HCT116 (cell line): ENCODE measurements at regions not wholly inside any gene's neighbourhood (a gene's known extent, or its start where the extent isn't known, plus 50 kb on each side); places are given as distances from the start of the nearest gene placed in this dataset.

ENCODE experiments used
- ATAC-seq: fragments of 200-7000 bp; cut with Tn5 transposase; 2 replicates; pipeline ENCODE4 v1.9.1; 2020; ENCODE audit warnings: mild to moderate bottlenecking, moderate library complexity
- BruUV-seq: library from RNA; stranded (reverse); fragments of 400-500 nt; replicated peaks from 2 replicates; lab custom pipeline; 2021; lab: Mats Ljungman, UMichigan
- CTCF ChIA-PET: fragments of 300-600 bp; sonication (Branson Sonifier 250); formaldehyde crosslinking; loops from one replicate; lab custom pipeline; 2021; ENCODE audit warnings: antibody characterized with exemption; lab: Charles Lee
- POLR2A ChIA-PET: fragments of 300-600, 350-600 bp; sonication (Branson Sonifier 250); formaldehyde crosslinking; loops from one replicate; lab custom pipeline; 2021; ENCODE audit warnings: antibody characterized with exemption; lab: Charles Lee
- RAD21 ChIA-PET, 2 experiments: fragments of 300-600 bp; sonication (Branson Sonifier 250); formaldehyde crosslinking; loops; one replicate each; lab custom pipeline; 2023; ENCODE audit warnings: low total read pairs in 2 of 2; ENCODE audit not compliant: uncharacterized antibody in 2 of 2, unreplicated experiment in 2 of 2, low non-redundant PET in 1 of 2; lab: Charles Lee
- DNase-seq: peaks from one replicate; pipeline ENCODE4 v3.0.0-alpha.2; 2010; ENCODE audit warnings: low read depth, low spot score
- H2AFZ ChIP-seq: fragments of 200-600 bp; shearing (Covaris generic), sonication (generic); 2 replicates; pipeline ENCODE4 v1.6.1; 2017; ENCODE audit warnings: low read depth, mixed run types, mixed read lengths, antibody characterized with exemption, low read length; ENCODE audit not compliant: poor library complexity, severe bottlenecking
- H3K27ac ChIP-seq: 2 replicates; pipeline ENCODE4 v1.5.1; 2012; ENCODE audit warnings: low read depth, low read length
- H3K27me3 ChIP-seq: fragments of 200-600 bp; sonication (generic); 2 replicates; pipeline ENCODE4 v1.6.1; 2016; ENCODE audit warnings: mixed run types, low read length, mixed read lengths; ENCODE audit not compliant: insufficient read depth
- H3K36me3 ChIP-seq, 2 experiments: fragments of 200-500 bp in 1 of 2; fragments of 200-600 bp in 1 of 2; sonication (Bioruptor generic) in 1 of 2; sonication (generic) in 1 of 2; 2 replicates each; pipeline versions ENCODE4 v1.5.1 to v1.6.1; 2014 to 2016; ENCODE audit warnings: low read length in 2 of 2, inconsistent platforms in 1 of 2, mixed read lengths in 1 of 2, mixed run types in 1 of 2; ENCODE audit not compliant: insufficient read depth in 2 of 2, control insufficient read depth in 1 of 2
- H3K4me1 ChIP-seq, 2 experiments: fragments of 200-600 bp in 1 of 2; sonication (generic) in 1 of 2; 2 replicates each; pipeline versions ENCODE4 v1.5.1 to v1.6.1; 2012 to 2017; ENCODE audit warnings: low read length in 2 of 2, inconsistent platforms in 1 of 2, mild to moderate bottlenecking in 1 of 2, mixed read lengths in 1 of 2, mixed run types in 1 of 2, moderate library complexity in 1 of 2; ENCODE audit not compliant: insufficient read depth in 2 of 2, control insufficient read depth in 1 of 2
- H3K4me2 ChIP-seq: fragments of 200-600 bp; sonication (generic); 2 replicates; pipeline ENCODE4 v1.6.1; 2017; ENCODE audit warnings: mixed run types, low read length, mixed read lengths
- H3K4me3 ChIP-seq, 2 experiments: fragments of 200-600 bp in 1 of 2; sonication (generic) in 1 of 2; replicated peaks in 1 of 2; 2 replicates each; pipeline ENCODE4 v1.5.1; 2011 to 2016; ENCODE audit warnings: low read length in 2 of 2, control low read depth in 1 of 2, low read depth in 1 of 2, mild to moderate bottlenecking in 1 of 2, mixed read lengths in 1 of 2, mixed run types in 1 of 2
- H3K79me2 ChIP-seq: fragments of 200-600 bp; sonication (generic); 2 replicates; pipeline ENCODE4 v1.6.1; 2017; ENCODE audit warnings: mild to moderate bottlenecking, mixed run types, low read length, moderate library complexity, mixed read lengths; ENCODE audit not compliant: insufficient read depth
- H3K9ac ChIP-seq: fragments of 200-600 bp; sonication (generic); 2 replicates; pipeline ENCODE4 v1.6.1; 2016; ENCODE audit warnings: low read length, mixed read lengths
- H3K9me2 ChIP-seq: fragments of 200-600 bp; sonication (generic), shearing (Covaris generic); 2 replicates; pipeline ENCODE4 v1.6.1; 2017; ENCODE audit warnings: mixed run types, mild to moderate bottlenecking, moderate library complexity; ENCODE audit not compliant: insufficient read depth
- H3K9me3 ChIP-seq, 2 experiments: fragments of 200-500 bp in 1 of 2; fragments of 200-600 bp in 1 of 2; sonication (Bioruptor generic) in 1 of 2; sonication (generic) in 1 of 2; 2 replicates each; pipeline ENCODE4 v1.6.1; 2014 to 2017; ENCODE audit warnings: low read length in 2 of 2, mixed read lengths in 2 of 2, inconsistent platforms in 1 of 2, low read depth in 1 of 2, mild to moderate bottlenecking in 1 of 2, mixed run types in 1 of 2, moderate library complexity in 1 of 2; ENCODE audit not compliant: control insufficient read depth in 1 of 2, insufficient read depth in 1 of 2
- H4K20me1 ChIP-seq: fragments of 200-600 bp; sonication (generic), shearing (Covaris generic); 2 replicates; pipeline ENCODE4 v1.6.1; 2017; ENCODE audit warnings: mixed run types, mild to moderate bottlenecking, moderate library complexity; ENCODE audit not compliant: insufficient read depth
- CBX3 ChIP-seq: IDR thresholded peaks from 2 replicates; pipeline ENCODE4 v1.6.1; 2012; ENCODE audit warnings: low read depth
- CEBPB ChIP-seq: IDR thresholded peaks from 2 replicates; pipeline ENCODE4 v1.6.1; 2012; ENCODE audit warnings: low read depth
- CTCF ChIP-seq, 3 experiments: fragments of 200-600 bp in 1 of 3; sonication (generic) in 1 of 3; IDR thresholded peaks in 2 of 3; conservative IDR thresholded peaks in 1 of 3; 2 replicates each; pipeline ENCODE4 v1.5.1; 2012 to 2017; ENCODE audit warnings: low read depth in 2 of 3, low read length in 2 of 3, antibody characterized with exemption in 1 of 3, borderline replicate concordance in 1 of 3, control low read depth in 1 of 3, mild to moderate bottlenecking in 1 of 3, mixed read lengths in 1 of 3, mixed run types in 1 of 3, moderate library complexity in 1 of 3; ENCODE audit not compliant: insufficient read depth in 1 of 3
- EGR1 ChIP-seq: IDR thresholded peaks from 2 replicates; pipeline ENCODE4 v1.6.1; 2012; ENCODE audit warnings: low read depth
- ELF1 ChIP-seq: IDR thresholded peaks from 2 replicates; pipeline ENCODE4 v1.6.1; 2012; ENCODE audit warnings: low read depth, borderline replicate concordance
- EZH2 ChIP-seq: fragments of 200-600 bp; sonication (generic); IDR thresholded peaks from 2 replicates; pipeline ENCODE4 v1.6.1; 2017; ENCODE audit warnings: antibody characterized with exemption, mixed run types
- EZH2phosphoT487 ChIP-seq: fragments of 200-600 bp; IDR thresholded peaks from 2 replicates; pipeline ENCODE4 v1.6.1; 2018; ENCODE audit warnings: antibody characterized with exemption, borderline replicate concordance
- FOSL1 ChIP-seq: IDR thresholded peaks from 2 replicates; pipeline ENCODE4 v1.6.1; 2012; ENCODE audit warnings: low read depth
- SIN3A ChIP-seq: IDR thresholded peaks from 2 replicates; pipeline ENCODE4 v1.6.1; 2012; ENCODE audit warnings: low read depth
- SRF ChIP-seq: IDR thresholded peaks from 2 replicates; pipeline ENCODE4 v1.6.1; 2012; ENCODE audit warnings: low read depth
- ZBTB33 ChIP-seq: IDR thresholded peaks from 2 replicates; pipeline ENCODE4 v1.6.1; 2011; ENCODE audit warnings: mild to moderate bottlenecking, low read length, moderate library complexity; ENCODE audit not compliant: insufficient replicate concordance; ENCODE audit errors: extremely low read depth
- intact Hi-C: fragments of 100-400 bp; cut with micrococcal nuclease; formaldehyde crosslinking; loops from 2 replicates; pipeline ENCODE4 v1.10.0; 2022

GRCh38 chr1:83717785-83718184 is 281.1 kb downstream of the TTLL7 start:
- Histone ChIP-seq H3K27ac (no peak overlapping the region), H3K4me2 (no peak overlapping the region), H3K4me1 (no peaks in the 10 kb centered on the region), H3K4me3 (no peak overlapping the region), H3K27me3 (no peaks in the 10 kb centered on the region), H3K9ac (no peak overlapping the region), H3K9me3 (no peaks in the 10 kb centered on the region), H3K36me3 (no peaks in the 10 kb centered on the region), H4K20me1 (no peaks in the 10 kb centered on the region), H2AFZ (no peak overlapping the region), H3K9me2 (no peaks in the 10 kb centered on the region), H3K79me2 (no peaks in the 10 kb centered on the region)
- no peak for ATAC-seq
- ChIA-PET RAD21 (no interaction called here), POLR2A (no interaction called here), CTCF (no interaction called here)
- intact Hi-C loops = no loop called here
- TF ChIP-seq CEBPB (no peak), EZH2 (no peak), EGR1 (no peak), FOSL1 (no peak)
- no TSS peak for BruUV-seq
- DNase-seq = no peak

DNA sequence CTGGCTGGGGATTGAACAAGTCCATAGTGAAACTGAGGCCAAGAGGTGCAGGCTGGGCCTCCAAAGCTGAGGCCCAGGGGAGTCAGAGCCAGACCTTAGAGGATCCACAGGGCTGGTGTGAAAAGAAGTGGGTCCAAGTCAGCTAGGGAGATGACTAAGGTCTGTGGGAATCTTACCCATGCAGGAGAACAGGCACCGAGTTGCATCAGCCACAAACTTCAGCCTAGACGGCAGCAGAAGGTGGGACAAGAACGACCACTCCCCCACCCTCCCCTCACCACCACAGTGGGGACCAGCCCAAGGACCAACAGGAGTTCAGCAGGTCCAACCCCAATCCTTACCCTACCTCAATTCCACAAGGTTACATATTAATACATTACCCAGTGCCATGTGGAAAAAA is 282.3 kb downstream of the TTLL7 start:
- no peaks in the 10 kb centered on the region for H4K20me1 ChIP-seq
- POLR2A ChIA-PET = no interaction called here
- intact Hi-C loops = no loop called here
- no peaks in the 10 kb centered on the region for H3K36me3 ChIP-seq
- H3K4me3 ChIP-seq = no peak overlapping the region
- H3K9me2 ChIP-seq = no peaks in the 10 kb centered on the region
- H3K27ac ChIP-seq = no peak overlapping the region
- H2AFZ ChIP-seq = no peak overlapping the region
- DNase-seq (no peak), ATAC-seq (no peak)
- H3K9me3 ChIP-seq = no peaks in the 10 kb centered on the region
- no peak overlapping the region for H3K9ac ChIP-seq
- TF ChIP-seq EGR1 = no peak
- no peak for TF ChIP-seq SIN3A
- TF ChIP-seq CBX3 = no peak
- no peak for TF ChIP-seq CTCF (IDR thresholded peaks at IDR 0.05 in 2 of 3, conservative IDR thresholded peaks at IDR 0.05 in 1 of 3; ENCODE audit: borderline replicate concordance in 1 of 3, insufficient read depth in 1 of 3, low read depth in 2 of 3, low read length in 2 of 3)
- TF ChIP-seq ELF1 = no peak
- no peak for TF ChIP-seq CEBPB
- TF ChIP-seq EZH2phosphoT487 = no peak
- no peak for TF ChIP-seq ZBTB33
- TF ChIP-seq SRF = no peak
- CTCF ChIA-PET = no interaction called here
- BruUV-seq = no TSS peak
- H3K79me2 ChIP-seq = no peaks in the 10 kb centered on the region
- H3K4me2 ChIP-seq = no peak overlapping the region
- no peaks in the 10 kb centered on the region for H3K4me1 ChIP-seq
- RAD21 ChIA-PET = no interaction called here
- H3K27me3 ChIP-seq = no peaks in the 10 kb centered on the region
